GM13977 (cell line): ENCODE measurements at regions not wholly inside any gene's neighbourhood (a gene's known extent, or its start where the extent isn't known, plus 50 kb on each side); places are given as distances from the start of the nearest gene placed in this dataset.
"Not testable (repeated sequence)": the region's sequence is repeated elsewhere in the genome, so short reads cannot be mapped to it uniquely, and the experiment has no call there.

Experiments
- DNase-seq: peaks from one replicate; pipeline ENCODE4 v3.0.0; 2012; ENCODE audit warnings: low spot score
- CTCF ChIP-seq: IDR thresholded peaks from 2 replicates; pipeline ENCODE4 v1.5.1; 2012; ENCODE audit warnings: mild to moderate bottlenecking, control low read depth; ENCODE audit not compliant: insufficient read depth; ENCODE audit errors: extremely low read depth, missing control alignments
- in situ Hi-C: fragments of 300-500 bp; cut with MboI; formaldehyde crosslinking; loops from one replicate; pipeline ENCODE4 v1.12.0; 2022; ENCODE audit warnings: low sequenced_read_pairs, low pct_unique_long_range_greater_than_20kb, mixed read lengths, inconsistent platforms; ENCODE audit not compliant: unreplicated experiment

GRCh38 chr4:132683957-132684356 lies 465.1 kb upstream of the PCDH10 start:
- TF ChIP-seq CTCF = no peak
- in situ Hi-C loops = no loop called here
- DNase-seq = no peak

- in situ Hi-C loops = no loop called here
- DNase-seq = no peak
- TF ChIP-seq CTCF = no peak
Observed at GRCh38 chr4:132691026-132691425, 458.1 kb upstream of the PCDH10 start.

- no peak for DNase-seq
- in situ Hi-C loops = no loop called here
- TF ChIP-seq CTCF = no peak
Observed at GRCh38 chr4:132691668-132692067, 457.4 kb upstream of the PCDH10 start.

GRCh38 chr4:132694775-132695174 lies 454.3 kb upstream of the PCDH10 start:
- no peak for DNase-seq
- in situ Hi-C loops = no loop called here
- TF ChIP-seq CTCF = no peak

- DNase-seq, in situ Hi-C loops: not testable (repeated sequence)
Observed at GRCh38 chr4:132697505-132697904, 451.6 kb upstream of the PCDH10 start.

GRCh38 chr4:132707955-132708354 lies 441.1 kb upstream of the PCDH10 start:
- in situ Hi-C loops = no loop called here
- DNase-seq = no peak
- no peak for TF ChIP-seq CTCF

- in situ Hi-C loops = no loop called here
- TF ChIP-seq CTCF = no peak
- no peak for DNase-seq
Observed at GRCh38 chr4:132709056-132709455, 440.0 kb upstream of the PCDH10 start.

GRCh38 chr4:132710971-132711370 lies 438.1 kb upstream of the PCDH10 start:
- in situ Hi-C loops = no loop called here

More at GRCh38 chr4:132710971-132711370, 438.1 kb upstream of the PCDH10 start:
- no peak for DNase-seq
- TF ChIP-seq CTCF = no peak
